Mesendoderm (in vitro differentiated cells): ENCODE measurements at regions not wholly inside any gene's neighbourhood (a gene's known extent, or its start where the extent isn't known, plus 50 kb on each side); places are given as distances from the start of the nearest gene placed in this dataset.

Source experiments
- DNase-seq: peaks from one replicate; pipeline ENCODE4 v3.0.0; 2013
- H2AK5ac ChIP-seq: 2 replicates; pipeline ENCODE4 v1.6.1; 2013; ENCODE audit warnings: low read length, inconsistent platforms
- H2BK120ac ChIP-seq: 2 replicates; pipeline ENCODE4 v1.6.1; 2013; ENCODE audit warnings: low read depth, mild to moderate bottlenecking, low read length, moderate library complexity, mixed read lengths
- H2BK15ac ChIP-seq: replicated peaks from 2 replicates; pipeline ENCODE4 v1.6.1; 2013; ENCODE audit warnings: low read depth, mild to moderate bottlenecking, moderate library complexity
- H2BK5ac ChIP-seq: 2 replicates; pipeline ENCODE4 v1.6.1; 2013; ENCODE audit warnings: low read length, inconsistent platforms
- H3K18ac ChIP-seq: 2 replicates; pipeline ENCODE4 v1.6.1; 2013; ENCODE audit warnings: mild to moderate bottlenecking, low read length, mixed read lengths
- H3K23ac ChIP-seq: one replicate; pipeline ENCODE4 v1.6.1; 2013; ENCODE audit warnings: low read length
- H3K27ac ChIP-seq: 2 replicates; pipeline ENCODE4 v1.5.1; 2013; ENCODE audit warnings: low read depth, mild to moderate bottlenecking, inconsistent platforms, low read length, moderate library complexity
- H3K27me3 ChIP-seq: 2 replicates; pipeline ENCODE4 v1.6.1; 2013; ENCODE audit warnings: low read length, control low read depth, mild to moderate bottlenecking, inconsistent platforms; ENCODE audit not compliant: insufficient read depth, poor library complexity
- H3K36me3 ChIP-seq: 2 replicates; pipeline ENCODE4 v1.6.1; 2013; ENCODE audit warnings: low read length, inconsistent platforms; ENCODE audit not compliant: control insufficient read depth, insufficient read depth
- H3K4ac ChIP-seq: one replicate; pipeline ENCODE4 v1.6.1; 2013; ENCODE audit warnings: low read depth, mild to moderate bottlenecking, low read length, moderate library complexity
- H3K4me1 ChIP-seq: 2 replicates; pipeline ENCODE4 v1.6.1; 2013; ENCODE audit warnings: low read depth, low read length, inconsistent platforms; ENCODE audit not compliant: control insufficient read depth
- H3K4me2 ChIP-seq: 2 replicates; pipeline ENCODE4 v1.6.1; 2013; ENCODE audit warnings: low read length
- H3K4me3 ChIP-seq: 2 replicates; pipeline ENCODE4 v1.5.1; 2013; ENCODE audit warnings: mild to moderate bottlenecking, low read length
- H3K56ac ChIP-seq: one replicate; pipeline ENCODE4 v1.6.1; 2013; ENCODE audit warnings: low read length
- H3K79me1 ChIP-seq: 2 replicates; pipeline ENCODE4 v1.6.1; 2013; ENCODE audit warnings: low read length, inconsistent platforms
- H3K79me2 ChIP-seq: 2 replicates; pipeline ENCODE4 v1.6.1; 2013; ENCODE audit warnings: mild to moderate bottlenecking, low read length; ENCODE audit not compliant: control insufficient read depth, insufficient read depth
- H3K9ac ChIP-seq: 2 replicates; pipeline ENCODE4 v1.6.1; 2013; ENCODE audit warnings: low read length, inconsistent platforms
- H4K5ac ChIP-seq: one replicate; pipeline ENCODE4 v1.6.1; 2013; ENCODE audit warnings: low read length
- H4K8ac ChIP-seq: one replicate; pipeline ENCODE4 v1.6.1; 2013; ENCODE audit warnings: low read depth, mild to moderate bottlenecking, control low read depth, low read length, moderate library complexity
- WGBS: extraction: QIAGEN DNeasy Blood & Tissue Kit; methylation state at CpG from one replicate; pipeline ENCODE4 v1.1.7; 2013; ENCODE audit warnings: low lambda C conversion rate, missing lambda C conversion rate; ENCODE audit not compliant: insufficient coverage; ENCODE audit errors: extremely low coverage; 5-methylcytosine and 5-hydroxymethylcytosine counted together

DNA sequence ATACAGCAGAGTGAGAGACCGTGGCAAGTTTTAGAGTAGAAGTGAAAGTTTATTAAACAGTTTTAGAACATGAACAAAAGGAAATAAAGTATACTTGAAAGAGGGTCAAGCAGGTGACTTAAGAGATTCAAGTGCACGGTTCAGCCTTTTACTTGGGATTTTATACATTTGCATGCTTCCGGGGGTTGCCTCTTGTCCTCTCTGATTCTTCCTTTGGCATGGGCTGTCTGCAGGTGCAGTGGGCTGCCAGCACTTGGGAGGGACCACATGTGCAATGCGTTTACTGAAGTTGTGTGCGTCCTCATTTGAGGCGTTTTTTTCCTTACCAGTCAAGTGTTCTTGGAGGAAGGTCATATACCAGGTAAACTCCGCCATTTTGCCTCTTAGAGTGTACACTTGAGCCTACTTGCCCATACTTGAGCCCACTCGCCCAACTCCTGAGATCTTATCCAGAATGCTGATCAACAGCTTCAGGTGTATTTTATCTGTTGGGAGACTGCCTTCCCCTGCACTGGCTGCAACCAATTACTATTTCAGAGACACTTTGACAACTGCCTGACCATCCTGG, 195.2 kb downstream of the IRX5 start:
- Histone ChIP-seq H4K5ac (no peak overlapping the region), H4K8ac (no peak overlapping the region), H3K4me2 (no peak overlapping the region), H3K56ac (no peak overlapping the region), H3K4me3 (no peak overlapping the region), H2AK5ac (no peak overlapping the region), H3K36me3 (no peaks in the 10 kb centered on the region), H2BK5ac (no peak overlapping the region), H3K79me2 (no peaks in the 10 kb centered on the region), H3K27ac (no peak overlapping the region), H3K4ac (no peak overlapping the region), H2BK120ac (no peak overlapping the region), H3K27me3 (no peaks in the 10 kb centered on the region), H3K79me1 (no peaks in the 10 kb centered on the region), H3K23ac (no peak overlapping the region), H2BK15ac (no peak overlapping the region), H3K18ac (no peak overlapping the region), H3K9ac (no peak overlapping the region), H3K4me1 (no peaks in the 10 kb centered on the region)
- DNase-seq, result no peak
- no CpG with 5 or more reads among the region's 8 CpGs for WGBS

DNA sequence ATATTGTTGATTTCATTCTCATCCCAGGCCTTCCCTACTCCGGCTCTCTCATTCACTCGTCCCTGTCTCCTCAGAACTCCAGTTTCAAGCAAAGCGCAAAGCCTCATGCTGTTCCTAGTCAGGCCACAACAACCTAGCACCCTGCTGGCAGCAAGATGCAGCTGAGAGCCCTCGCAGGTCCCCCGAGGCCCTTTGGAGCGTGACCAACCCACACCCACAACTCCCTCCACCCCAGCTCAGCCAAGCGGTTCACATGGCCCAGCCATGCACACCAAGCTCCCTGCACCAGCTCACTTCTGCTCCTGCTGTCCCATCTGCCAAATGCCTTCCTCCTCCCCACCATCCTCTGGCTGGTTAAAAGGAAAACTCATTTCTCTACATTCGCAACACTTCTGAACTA, 195.8 kb downstream of the IRX5 start:
- no peak for DNase-seq
- H3K18ac ChIP-seq, result no peak overlapping the region

DNA sequence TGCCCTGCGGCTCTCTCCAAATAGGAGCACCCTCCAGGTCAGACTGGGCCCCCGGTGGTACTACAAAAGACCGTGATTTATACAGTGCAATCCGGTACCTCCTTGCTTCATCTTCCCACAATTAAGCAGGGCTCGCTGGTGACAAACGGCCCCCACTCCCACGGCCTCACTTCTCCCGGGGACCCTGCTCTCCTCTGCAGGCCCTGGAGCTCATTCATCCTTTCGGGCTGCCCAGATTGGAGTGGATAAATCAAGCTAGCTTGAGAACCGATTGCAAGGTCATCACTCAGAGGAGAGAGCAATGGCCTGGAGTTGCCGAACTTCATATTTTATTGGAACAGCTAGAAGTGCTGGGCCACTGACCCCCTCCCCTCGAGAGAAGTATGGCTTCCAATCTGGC, 193.5 kb upstream of the IRX6 start:
- Histone ChIP-seq H3K9ac (no peak overlapping the region), H3K18ac (no peak overlapping the region), H4K5ac (no peak overlapping the region), H3K56ac (no peak overlapping the region), H3K36me3 (no peaks in the 10 kb centered on the region), H3K79me2 (no peaks in the 10 kb centered on the region), H3K4me1 (peaks cover 5% of the 10 kb centered on the region), H3K27me3 (no peaks in the 10 kb centered on the region), H2BK15ac (no peak overlapping the region), H3K27ac (no peak overlapping the region), H3K79me1 (no peaks in the 10 kb centered on the region), H3K4me3 (no peak overlapping the region), H3K23ac (no peak overlapping the region), H4K8ac (no peak overlapping the region), H3K4ac (no peak overlapping the region), H2BK120ac (no peak overlapping the region), H2BK5ac (no peak overlapping the region), H3K4me2 (no peak overlapping the region), H2AK5ac (no peak overlapping the region)
- WGBS, result no CpG with 5 or more reads among the region's 12 CpGs
- DNase-seq, result no peak

More for the DNA sequence above, 195.8 kb downstream of the IRX5 start:
- Histone ChIP-seq H3K27ac (no peak overlapping the region), H2BK5ac (no peak overlapping the region), H3K9ac (no peak overlapping the region), H3K4ac (no peak overlapping the region), H3K79me1 (no peaks in the 10 kb centered on the region), H3K27me3 (no peaks in the 10 kb centered on the region), H3K4me1 (no peaks in the 10 kb centered on the region), H2BK15ac (no peak overlapping the region), H4K5ac (no peak overlapping the region), H3K56ac (no peak overlapping the region), H2AK5ac (no peak overlapping the region), H3K23ac (no peak overlapping the region), H4K8ac (no peak overlapping the region), H3K79me2 (no peaks in the 10 kb centered on the region), H3K4me3 (no peak overlapping the region), H3K36me3 (no peaks in the 10 kb centered on the region), H2BK120ac (no peak overlapping the region), H3K4me2 (no peak overlapping the region)
- WGBS, result no CpG with 5 or more reads among the region's 8 CpGs

DNA sequence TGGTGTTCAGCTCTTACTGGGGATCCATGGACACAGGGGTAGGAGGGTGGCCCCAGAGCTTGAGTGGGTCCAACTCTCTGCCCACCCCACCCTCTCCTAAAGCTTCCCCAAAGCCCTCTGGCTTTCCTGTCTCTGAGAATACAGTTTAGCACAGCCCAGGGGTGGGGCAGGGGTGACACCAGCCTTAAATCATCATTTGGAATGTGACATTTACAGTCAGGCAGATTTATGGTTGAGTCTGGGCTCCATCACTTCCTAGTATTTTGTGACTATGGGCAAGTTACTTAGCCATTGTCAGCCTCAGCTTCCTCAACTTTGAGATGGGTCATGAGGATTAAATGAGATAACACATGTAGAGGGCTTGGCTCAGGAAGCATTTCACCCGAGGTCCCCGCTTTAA, 193.1 kb upstream of the IRX6 start:
- no peak overlapping the region for H3K4me3 ChIP-seq
- H3K4me1 ChIP-seq, result peaks cover 5% of the 10 kb centered on the region
- H3K56ac ChIP-seq, result no peak overlapping the region
- no peak overlapping the region for H3K4ac ChIP-seq
- no peak overlapping the region for H2BK15ac ChIP-seq
- no peak overlapping the region for H3K27ac ChIP-seq
- no peaks in the 10 kb centered on the region for H3K36me3 ChIP-seq
- no peak overlapping the region for H2BK5ac ChIP-seq
- no peak overlapping the region for H2AK5ac ChIP-seq
- H4K8ac ChIP-seq, result no peak overlapping the region
- no peak overlapping the region for H2BK120ac ChIP-seq
- H3K23ac ChIP-seq, result no peak overlapping the region
- no peak overlapping the region for H3K9ac ChIP-seq
- WGBS, result no CpG with 5 or more reads among the region's 2 CpGs
- no peak for DNase-seq
- H3K79me1 ChIP-seq, result no peaks in the 10 kb centered on the region
- H3K4me2 ChIP-seq, result no peak overlapping the region
- no peaks in the 10 kb centered on the region for H3K27me3 ChIP-seq
- H3K18ac ChIP-seq, result no peak overlapping the region
- no peaks in the 10 kb centered on the region for H3K79me2 ChIP-seq
- no peak overlapping the region for H4K5ac ChIP-seq

DNA sequence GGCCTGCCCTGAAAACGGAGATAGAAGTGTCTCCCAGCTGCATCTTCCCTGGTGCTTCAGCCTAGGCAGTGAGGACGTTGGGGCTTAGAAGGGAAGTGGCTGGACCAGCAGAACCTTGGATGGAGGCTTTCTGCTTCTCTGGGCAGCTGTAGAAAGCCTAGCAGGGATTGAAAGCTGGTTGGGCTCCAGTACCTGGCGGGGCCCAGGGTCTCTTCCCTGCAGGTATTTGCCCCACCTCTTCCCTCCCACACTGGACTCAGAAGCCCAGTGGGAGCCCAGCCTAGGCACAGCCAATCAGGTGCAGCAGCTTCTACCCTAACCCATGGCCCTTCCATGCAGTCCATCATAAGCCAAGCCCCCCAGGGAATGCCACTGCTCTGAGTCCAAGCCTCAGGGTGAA, 190.3 kb upstream of the IRX6 start:
- peaks cover 5% of the 10 kb centered on the region for H3K4me1 ChIP-seq
- H3K9ac ChIP-seq, result no peak overlapping the region
- H3K56ac ChIP-seq, result no peak overlapping the region
- no peaks in the 10 kb centered on the region for H3K27me3 ChIP-seq
- no peaks in the 10 kb centered on the region for H3K79me1 ChIP-seq
- no peak overlapping the region for H3K4me3 ChIP-seq
- H2BK5ac ChIP-seq, result no peak overlapping the region
- WGBS, result no CpG with 5 or more reads among the region's 3 CpGs
- H3K18ac ChIP-seq, result no peak overlapping the region
- H3K4me2 ChIP-seq, result no peak overlapping the region
- H3K27ac ChIP-seq, result no peak overlapping the region
- no peak overlapping the region for H3K23ac ChIP-seq
- no peak overlapping the region for H4K8ac ChIP-seq
- no peak overlapping the region for H2BK120ac ChIP-seq
- H2BK15ac ChIP-seq, result no peak overlapping the region
- no peaks in the 10 kb centered on the region for H3K36me3 ChIP-seq
- H4K5ac ChIP-seq, result no peak overlapping the region
- no peak overlapping the region for H3K4ac ChIP-seq
- H3K79me2 ChIP-seq, result no peaks in the 10 kb centered on the region
- peak; percentile 67 for DNase-seq
- no peak overlapping the region for H2AK5ac ChIP-seq
